ENCODE measurements at regions not wholly inside any gene's neighbourhood (a gene's known extent, or its start where the extent isn't known, plus 50 kb on each side); places are given as distances from the start of the nearest gene placed in this dataset.

DNA sequence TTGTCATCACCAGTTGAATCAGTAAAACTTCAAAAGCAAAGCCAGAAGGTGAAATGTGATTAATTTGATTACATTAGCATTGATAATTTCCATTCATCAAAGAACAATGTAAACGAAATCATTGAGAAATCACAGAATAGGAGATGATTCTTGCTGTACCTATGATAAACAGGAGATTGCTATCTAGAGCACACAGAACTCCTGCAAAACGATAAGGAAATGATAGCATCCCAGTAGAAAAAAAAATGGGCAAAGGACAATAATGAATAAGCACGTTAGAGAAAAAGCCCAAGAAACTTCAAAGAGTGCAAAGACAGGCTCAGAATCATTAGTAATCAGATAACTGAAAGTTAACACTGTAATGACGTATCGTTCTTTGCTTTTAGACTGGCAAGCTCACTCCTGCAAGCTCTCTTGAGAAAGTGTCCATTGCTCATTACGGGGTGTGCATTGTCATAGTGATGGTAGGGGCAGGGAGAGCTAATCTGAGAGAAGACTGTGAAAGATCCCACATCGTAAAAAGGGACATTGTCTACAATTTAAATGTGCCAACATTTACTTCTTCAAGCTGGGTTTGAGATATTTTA, 143.6 kb downstream of the SPP2 start:
- TF ChIP-seq, protein P1, sequence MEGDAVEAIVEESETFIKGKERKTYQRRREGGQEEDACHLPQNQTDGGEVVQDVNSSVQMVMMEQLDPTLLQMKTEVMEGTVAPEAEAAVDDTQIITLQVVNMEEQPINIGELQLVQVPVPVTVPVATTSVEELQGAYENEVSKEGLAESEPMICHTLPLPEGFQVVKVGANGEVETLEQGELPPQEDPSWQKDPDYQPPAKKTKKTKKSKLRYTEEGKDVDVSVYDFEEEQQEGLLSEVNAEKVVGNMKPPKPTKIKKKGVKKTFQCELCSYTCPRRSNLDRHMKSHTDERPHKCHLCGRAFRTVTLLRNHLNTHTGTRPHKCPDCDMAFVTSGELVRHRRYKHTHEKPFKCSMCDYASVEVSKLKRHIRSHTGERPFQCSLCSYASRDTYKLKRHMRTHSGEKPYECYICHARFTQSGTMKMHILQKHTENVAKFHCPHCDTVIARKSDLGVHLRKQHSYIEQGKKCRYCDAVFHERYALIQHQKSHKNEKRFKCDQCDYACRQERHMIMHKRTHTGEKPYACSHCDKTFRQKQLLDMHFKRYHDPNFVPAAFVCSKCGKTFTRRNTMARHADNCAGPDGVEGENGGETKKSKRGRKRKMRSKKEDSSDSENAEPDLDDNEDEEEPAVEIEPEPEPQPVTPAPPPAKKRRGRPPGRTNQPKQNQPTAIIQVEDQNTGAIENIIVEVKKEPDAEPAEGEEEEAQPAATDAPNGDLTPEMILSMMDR (conservative IDR thresholded peaks at IDR 0.05; ENCODE audit: low read depth, low read length), result no peak
- no peak for TF ChIP-seq EZH2 (IDR thresholded peaks at IDR 0.05; ENCODE audit: borderline replicate concordance, low read depth, low read length, poor library complexity, severe bottlenecking)
